ENCODE measurements at regions not wholly inside any gene's neighbourhood (a gene's known extent, or its start where the extent isn't known, plus 50 kb on each side); places are given as distances from the start of the nearest gene placed in this dataset.

DNA sequence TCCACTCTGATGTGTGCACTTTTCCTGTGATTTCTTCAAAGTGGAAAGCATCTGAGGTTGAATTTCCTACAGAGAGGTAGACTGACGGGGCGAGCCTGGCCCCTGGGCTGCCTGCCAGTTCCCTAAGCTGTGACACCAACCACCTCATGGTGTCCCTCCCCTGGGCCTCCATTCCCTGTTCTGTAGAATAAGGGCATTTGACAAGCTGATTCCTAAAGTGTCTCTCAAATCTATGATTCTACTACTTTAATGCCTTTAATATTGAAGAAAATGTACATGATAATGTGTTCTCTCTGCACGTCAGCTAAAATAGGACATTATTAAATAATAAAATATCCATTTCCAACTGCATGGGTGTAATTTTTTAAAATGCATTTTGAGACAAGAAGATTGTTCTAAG, 105.1 kb downstream of the SEC61G start:
- H3K36me3 ChIP-seq (ENCODE audit: control insufficient read depth, insufficient read depth, low read length), result no peaks in the 10 kb centered on the region
- in situ Hi-C loops (cut with HindIII; ENCODE audit: low pct_unique_long_range_greater_than_20kb, low sequenced_read_pairs), result no loop called here
- TF ChIP-seq, protein P1, sequence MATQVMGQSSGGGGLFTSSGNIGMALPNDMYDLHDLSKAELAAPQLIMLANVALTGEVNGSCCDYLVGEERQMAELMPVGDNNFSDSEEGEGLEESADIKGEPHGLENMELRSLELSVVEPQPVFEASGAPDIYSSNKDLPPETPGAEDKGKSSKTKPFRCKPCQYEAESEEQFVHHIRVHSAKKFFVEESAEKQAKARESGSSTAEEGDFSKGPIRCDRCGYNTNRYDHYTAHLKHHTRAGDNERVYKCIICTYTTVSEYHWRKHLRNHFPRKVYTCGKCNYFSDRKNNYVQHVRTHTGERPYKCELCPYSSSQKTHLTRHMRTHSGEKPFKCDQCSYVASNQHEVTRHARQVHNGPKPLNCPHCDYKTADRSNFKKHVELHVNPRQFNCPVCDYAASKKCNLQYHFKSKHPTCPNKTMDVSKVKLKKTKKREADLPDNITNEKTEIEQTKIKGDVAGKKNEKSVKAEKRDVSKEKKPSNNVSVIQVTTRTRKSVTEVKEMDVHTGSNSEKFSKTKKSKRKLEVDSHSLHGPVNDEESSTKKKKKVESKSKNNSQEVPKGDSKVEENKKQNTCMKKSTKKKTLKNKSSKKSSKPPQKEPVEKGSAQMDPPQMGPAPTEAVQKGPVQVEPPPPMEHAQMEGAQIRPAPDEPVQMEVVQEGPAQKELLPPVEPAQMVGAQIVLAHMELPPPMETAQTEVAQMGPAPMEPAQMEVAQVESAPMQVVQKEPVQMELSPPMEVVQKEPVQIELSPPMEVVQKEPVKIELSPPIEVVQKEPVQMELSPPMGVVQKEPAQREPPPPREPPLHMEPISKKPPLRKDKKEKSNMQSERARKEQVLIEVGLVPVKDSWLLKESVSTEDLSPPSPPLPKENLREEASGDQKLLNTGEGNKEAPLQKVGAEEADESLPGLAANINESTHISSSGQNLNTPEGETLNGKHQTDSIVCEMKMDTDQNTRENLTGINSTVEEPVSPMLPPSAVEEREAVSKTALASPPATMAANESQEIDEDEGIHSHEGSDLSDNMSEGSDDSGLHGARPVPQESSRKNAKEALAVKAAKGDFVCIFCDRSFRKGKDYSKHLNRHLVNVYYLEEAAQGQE (IDR thresholded peaks at IDR 0.05; ENCODE audit: insufficient read depth in 1 of 2, low read depth in 2 of 2, low read length in 1 of 2), result no peak
- TF ChIP-seq SIN3A (IDR thresholded peaks at IDR 0.05; ENCODE audit: borderline replicate concordance, insufficient read depth, low read depth, low read length), result no peak
- peaks cover 6% of the 10 kb centered on the region for H3K27me3 ChIP-seq (ENCODE audit: control insufficient read depth, insufficient read depth, low read length)
- CTCF ChIA-PET, result no interaction called here
- H3K27ac ChIP-seq (ENCODE audit: low read length), result no peak overlapping the region
- DNase-seq (ENCODE audit: low read depth, low spot score), result no peak
- intact Hi-C loops (cut with micrococcal nuclease; ENCODE audit: unreplicated experiment), result no loop called here
- no peaks in the 10 kb centered on the region for H3K9me3 ChIP-seq (ENCODE audit: control insufficient read depth, insufficient read depth, low read depth, low read length)
- no TSS peak for BruUV-seq (replicated peaks)
- ATAC-seq, result no peak
- no peaks in the 10 kb centered on the region for H3K4me1 ChIP-seq (ENCODE audit: control insufficient read depth, insufficient read depth, low read length)
- POLR2A ChIA-PET, result no interaction called here
- H3K4me3 ChIP-seq (ENCODE audit: low read depth in 2 of 2, low read length in 2 of 2), result no peak overlapping the region

DNA sequence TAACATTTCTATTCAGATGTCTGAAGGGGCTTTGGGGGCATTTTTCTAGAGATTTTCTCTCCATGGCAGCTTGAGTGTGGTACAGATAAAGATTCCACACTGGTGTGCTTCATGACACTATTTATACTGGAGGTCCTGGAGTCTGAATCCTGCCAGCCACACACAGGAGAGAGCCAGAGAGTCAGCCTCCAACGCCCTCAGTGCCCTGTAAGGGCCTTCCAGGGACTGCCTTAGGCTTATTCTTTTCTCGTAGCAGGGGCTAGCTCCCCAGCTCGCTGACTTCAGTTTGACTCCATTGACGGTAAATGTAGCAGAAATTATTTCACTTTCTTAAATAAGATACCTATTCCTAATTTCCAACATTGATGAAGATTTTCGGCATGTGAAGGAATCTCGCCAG, 100.9 kb downstream of the VSTM2A start:
- no peak overlapping the region for H3K4me3 ChIP-seq (ENCODE audit: low read depth in 2 of 2, low read length in 2 of 2)
- no peak overlapping the region for H3K27ac ChIP-seq (ENCODE audit: low read length)
- ATAC-seq, result no peak
- CTCF ChIA-PET, result no interaction called here
- H3K27me3 ChIP-seq (ENCODE audit: control insufficient read depth, insufficient read depth, low read length), result peaks cover 12% of the 10 kb centered on the region
- POLR2A ChIA-PET, result no interaction called here
- H3K9me3 ChIP-seq (ENCODE audit: control insufficient read depth, insufficient read depth, low read depth, low read length), result no peaks in the 10 kb centered on the region
- in situ Hi-C loops (cut with HindIII; ENCODE audit: low pct_unique_long_range_greater_than_20kb, low sequenced_read_pairs) (no loop called here), intact Hi-C loops (cut with micrococcal nuclease; ENCODE audit: unreplicated experiment) (no loop called here)
- BruUV-seq (replicated peaks), result no TSS peak
- no peak for DNase-seq (ENCODE audit: low read depth, low spot score)
- TF ChIP-seq, protein P2, sequence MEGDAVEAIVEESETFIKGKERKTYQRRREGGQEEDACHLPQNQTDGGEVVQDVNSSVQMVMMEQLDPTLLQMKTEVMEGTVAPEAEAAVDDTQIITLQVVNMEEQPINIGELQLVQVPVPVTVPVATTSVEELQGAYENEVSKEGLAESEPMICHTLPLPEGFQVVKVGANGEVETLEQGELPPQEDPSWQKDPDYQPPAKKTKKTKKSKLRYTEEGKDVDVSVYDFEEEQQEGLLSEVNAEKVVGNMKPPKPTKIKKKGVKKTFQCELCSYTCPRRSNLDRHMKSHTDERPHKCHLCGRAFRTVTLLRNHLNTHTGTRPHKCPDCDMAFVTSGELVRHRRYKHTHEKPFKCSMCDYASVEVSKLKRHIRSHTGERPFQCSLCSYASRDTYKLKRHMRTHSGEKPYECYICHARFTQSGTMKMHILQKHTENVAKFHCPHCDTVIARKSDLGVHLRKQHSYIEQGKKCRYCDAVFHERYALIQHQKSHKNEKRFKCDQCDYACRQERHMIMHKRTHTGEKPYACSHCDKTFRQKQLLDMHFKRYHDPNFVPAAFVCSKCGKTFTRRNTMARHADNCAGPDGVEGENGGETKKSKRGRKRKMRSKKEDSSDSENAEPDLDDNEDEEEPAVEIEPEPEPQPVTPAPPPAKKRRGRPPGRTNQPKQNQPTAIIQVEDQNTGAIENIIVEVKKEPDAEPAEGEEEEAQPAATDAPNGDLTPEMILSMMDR (IDR thresholded peaks at IDR 0.05), result no peak
- TF ChIP-seq SIN3A (IDR thresholded peaks at IDR 0.05; ENCODE audit: borderline replicate concordance, insufficient read depth, low read depth, low read length) (no peak), POLR2AphosphoS5 (IDR thresholded peaks at IDR 0.05; ENCODE audit: low read depth, low read length) (no peak), TCF7L2 (IDR thresholded peaks at IDR 0.05; ENCODE audit: low read depth, low read length) (no peak)
- TF ChIP-seq, protein P1 (IDR thresholded peaks at IDR 0.05; ENCODE audit: insufficient read depth in 1 of 2, low read depth in 2 of 2, low read length in 1 of 2), result no peak
- no peaks in the 10 kb centered on the region for H3K4me1 ChIP-seq (ENCODE audit: control insufficient read depth, insufficient read depth, low read length)
- H3K36me3 ChIP-seq (ENCODE audit: control insufficient read depth, insufficient read depth, low read length), result no peaks in the 10 kb centered on the region

Data from Panc1 (cell line).